H9 (cell line): ENCODE measurements at regions not wholly inside any gene's neighbourhood (a gene's known extent, or its start where the extent isn't known, plus 50 kb on each side); places are given as distances from the start of the nearest gene placed in this dataset.

Experiments used
- DNase-seq: peaks from one replicate; pipeline ENCODE4 v3.0.0-alpha.2; 2017
- H2AFZ ChIP-seq: one replicate; pipeline ENCODE4 v1.6.1; 2013; ENCODE audit warnings: mild to moderate bottlenecking, low read length, control low read depth, moderate library complexity
- H2AK5ac ChIP-seq: 2 replicates; pipeline ENCODE4 v1.6.1; 2013; ENCODE audit warnings: low read length, control low read depth, mixed read lengths; ENCODE audit not compliant: insufficient read length
- H2BK120ac ChIP-seq: one replicate; pipeline ENCODE4 v1.6.1; 2013; ENCODE audit warnings: low read depth, mild to moderate bottlenecking, low read length, control low read depth, inconsistent platforms; ENCODE audit not compliant: poor library complexity, severe bottlenecking
- H2BK12ac ChIP-seq: 2 replicates; pipeline ENCODE4 v1.6.1; 2013; ENCODE audit warnings: low read length, control low read depth, mixed read lengths, low read depth; ENCODE audit not compliant: insufficient read length
- H2BK15ac ChIP-seq: 2 replicates; pipeline ENCODE4 v1.6.1; 2013; ENCODE audit warnings: low read depth, low read length, control low read depth
- H2BK20ac ChIP-seq: one replicate; pipeline ENCODE4 v1.6.1; 2013; ENCODE audit warnings: low read depth, mild to moderate bottlenecking, low read length, control low read depth, inconsistent platforms; ENCODE audit not compliant: poor library complexity, severe bottlenecking
- H2BK5ac ChIP-seq: 2 replicates; pipeline ENCODE4 v1.6.1; 2013; ENCODE audit warnings: low read length, control low read depth, mixed read lengths; ENCODE audit not compliant: insufficient read length
- H3K14ac ChIP-seq: 2 replicates; pipeline ENCODE4 v1.6.1; 2013; ENCODE audit warnings: low read length, control low read depth; ENCODE audit not compliant: insufficient read depth
- H3K18ac ChIP-seq: 2 replicates; pipeline ENCODE4 v1.6.1; 2013; ENCODE audit warnings: low read depth, mild to moderate bottlenecking, mixed read lengths, low read length, control low read depth; ENCODE audit not compliant: insufficient read length
- H3K23ac ChIP-seq: 2 replicates; pipeline ENCODE4 v1.6.1; 2013; ENCODE audit warnings: low read length, control low read depth, mixed read lengths, low read depth; ENCODE audit not compliant: insufficient read length
- H3K23me2 ChIP-seq: 2 replicates; pipeline ENCODE4 v1.6.1; 2013; ENCODE audit warnings: low read depth, mild to moderate bottlenecking, mixed read lengths, low read length, control low read depth; ENCODE audit not compliant: insufficient read length, poor library complexity, severe bottlenecking
- H3K27ac ChIP-seq: 2 replicates; pipeline ENCODE4 v1.5.1; 2013; ENCODE audit warnings: low read length, control low read depth, mixed read lengths, low read depth; ENCODE audit not compliant: insufficient read length
- H3K27me3 ChIP-seq: 2 replicates; pipeline ENCODE4 v1.6.1; 2013; ENCODE audit warnings: low read length, control low read depth, inconsistent platforms; ENCODE audit not compliant: insufficient read depth
- H3K4ac ChIP-seq: 2 replicates; pipeline ENCODE4 v1.6.1; 2013; ENCODE audit warnings: low read depth, mild to moderate bottlenecking, control low read depth, inconsistent platforms, low read length, moderate library complexity
- H3K4me1 ChIP-seq: 2 replicates; pipeline ENCODE4 v1.6.1; 2013; ENCODE audit warnings: low read length, control low read depth, inconsistent platforms; ENCODE audit not compliant: insufficient read depth
- H3K4me2 ChIP-seq: 2 replicates; pipeline ENCODE4 v1.6.1; 2013; ENCODE audit warnings: low read length, control low read depth, mixed read lengths; ENCODE audit not compliant: insufficient read length, insufficient read depth
- H3K56ac ChIP-seq: 2 replicates; pipeline ENCODE4 v1.6.1; 2013; ENCODE audit warnings: low read depth, mild to moderate bottlenecking, mixed read lengths, low read length, control low read depth; ENCODE audit not compliant: insufficient read length
- H3K79me1 ChIP-seq: 2 replicates; pipeline ENCODE4 v1.6.1; 2013; ENCODE audit warnings: low read depth, mild to moderate bottlenecking, moderate library complexity, low read length, control low read depth, inconsistent platforms; ENCODE audit not compliant: insufficient read depth, poor library complexity, severe bottlenecking
- H3K79me2 ChIP-seq: 2 replicates; pipeline ENCODE4 v1.6.1; 2013; ENCODE audit warnings: low read length, control low read depth, inconsistent platforms; ENCODE audit not compliant: insufficient read depth
- H3K9ac ChIP-seq: 2 replicates; pipeline ENCODE4 v1.6.1; 2013; ENCODE audit warnings: low read length, control low read depth, mixed read lengths; ENCODE audit not compliant: insufficient read length; ENCODE audit errors: extremely low read depth
- H3K9me3 ChIP-seq: one replicate; pipeline ENCODE4 v1.6.1; 2013; ENCODE audit warnings: low read depth, low read length, inconsistent platforms; ENCODE audit not compliant: control insufficient read depth
- H3T11ph ChIP-seq: one replicate; pipeline ENCODE4 v1.6.1; 2013; ENCODE audit warnings: mild to moderate bottlenecking, low read length, control low read depth, inconsistent platforms
- H4K20me1 ChIP-seq: one replicate; pipeline ENCODE4 v1.6.1; 2013; ENCODE audit not compliant: control insufficient read depth, insufficient read length, insufficient read depth
- H4K5ac ChIP-seq: 2 replicates; pipeline ENCODE4 v1.6.1; 2013; ENCODE audit warnings: low read depth, mild to moderate bottlenecking, mixed read lengths, low read length, control low read depth; ENCODE audit not compliant: insufficient read length
- H4K8ac ChIP-seq: replicated peaks from 2 replicates; pipeline ENCODE4 v1.6.1; 2013; ENCODE audit warnings: low read length, control low read depth, mixed read lengths, low read depth; ENCODE audit not compliant: insufficient read length
- H4K91ac ChIP-seq: 2 replicates; pipeline ENCODE4 v1.6.1; 2013; ENCODE audit warnings: low read depth, mild to moderate bottlenecking, moderate library complexity, mixed read lengths, low read length, control low read depth; ENCODE audit not compliant: insufficient read length
- H3K27ac Mint-ChIP-seq, 3 experiments: 2 replicates in 2 of 3; 3 replicates in 1 of 3; pipeline ENCODE4 v1.8.0; 2020 to 2021; ENCODE audit warnings: mixed read lengths in 3 of 3, mild to moderate bottlenecking in 1 of 3, moderate library complexity in 1 of 3
- H3K27me3 Mint-ChIP-seq: 2 replicates; pipeline ENCODE4 v1.8.0; 2021; ENCODE audit warnings: low read depth, mild to moderate bottlenecking, moderate library complexity, mixed read lengths
- H3K36me3 Mint-ChIP-seq, 3 experiments: 2 replicates in 2 of 3; 3 replicates in 1 of 3; pipeline ENCODE4 v1.8.0; 2020 to 2021; ENCODE audit warnings: low read depth in 3 of 3, mixed read lengths in 3 of 3; ENCODE audit not compliant: insufficient read depth in 1 of 3
- H3K4me1 Mint-ChIP-seq, 2 experiments: 2 replicates each; pipeline ENCODE4 v1.8.0; 2020; ENCODE audit warnings: mixed read lengths in 2 of 2
- H3K4me3 Mint-ChIP-seq, 2 experiments: 2 replicates in 1 of 2; 3 replicates in 1 of 2; pipeline ENCODE4 v1.8.0; 2020 to 2021; ENCODE audit warnings: mild to moderate bottlenecking in 2 of 2, mixed read lengths in 2 of 2, moderate library complexity in 1 of 2
- H3K9me3 Mint-ChIP-seq, 2 experiments: 2 replicates in 1 of 2; 3 replicates in 1 of 2; pipeline ENCODE4 v1.8.0; 2020; ENCODE audit warnings: mild to moderate bottlenecking in 2 of 2, mixed read lengths in 2 of 2, moderate library complexity in 1 of 2
- CTCF ChIP-seq: fragments of 200-600 bp; sonication (generic); conservative IDR thresholded peaks from 3 replicates; pipeline ENCODE4 v1.8.0; 2021; ENCODE audit warnings: antibody characterized with exemption, mild to moderate bottlenecking
- WGBS: extraction: QIAGEN DNeasy Blood & Tissue Kit; methylation state at CpG from one replicate; pipeline ENCODE4 v1.1.7; 2013; ENCODE audit warnings: missing lambda C conversion rate, low lambda C conversion rate, mixed read lengths; ENCODE audit not compliant: insufficient read length; ENCODE audit errors: extremely low coverage; 5-methylcytosine and 5-hydroxymethylcytosine counted together

GRCh38 chr2:193824474-193824873, 1629.7 kb upstream of the TMEFF2 start:
- Histone ChIP-seq H3K14ac (no peak overlapping the region), H2BK12ac (no peak overlapping the region), H3K56ac (no peak overlapping the region), H3K18ac (no peak overlapping the region), H4K8ac (no peak overlapping the region), H3K9me3 (no peaks in the 10 kb centered on the region), H3K27me3 (no peaks in the 10 kb centered on the region), H2AK5ac (no peak overlapping the region), H4K91ac (no peak overlapping the region), H2BK20ac (no peak overlapping the region), H2AFZ (no peak overlapping the region), H3K23me2 (no peaks in the 10 kb centered on the region), H2BK15ac (no peak overlapping the region), H3T11ph (no peak overlapping the region), H3K9ac (no peak overlapping the region), H2BK120ac (no peak overlapping the region), H3K23ac (no peak overlapping the region), H4K20me1 (no peaks in the 10 kb centered on the region), H3K4me1 (no peaks in the 10 kb centered on the region), H3K4ac (no peak overlapping the region), H3K4me2 (no peak overlapping the region), H3K79me1 (no peaks in the 10 kb centered on the region), H3K79me2 (no peaks in the 10 kb centered on the region), H4K5ac (no peak overlapping the region), H3K27ac (no peak overlapping the region), H2BK5ac (no peak overlapping the region)
- no peak for TF ChIP-seq CTCF
- WGBS = no CpG with 5 or more reads among the region's 1 CpG
- no peak for DNase-seq
- Mint-ChIP-seq H3K4me1 (no peaks in the 10 kb centered on the region), H3K27me3 (no peaks in the 10 kb centered on the region), H3K9me3 (peaks cover 6 to 10% of the 10 kb centered on the region in 2 experiments; a peak in 4 of 5 replicates), H3K4me3 (no peak overlapping the region), H3K27ac (no peak overlapping the region), H3K36me3 (peaks cover 0 to 12% (median 2%) of the 10 kb centered on the region in 3 experiments; a peak in 2 of 7 replicates)
